ENCODE measurements at regions not wholly inside any gene's neighbourhood (a gene's known extent, or its start where the extent isn't known, plus 50 kb on each side); places are given as distances from the start of the nearest gene placed in this dataset.

DNA sequence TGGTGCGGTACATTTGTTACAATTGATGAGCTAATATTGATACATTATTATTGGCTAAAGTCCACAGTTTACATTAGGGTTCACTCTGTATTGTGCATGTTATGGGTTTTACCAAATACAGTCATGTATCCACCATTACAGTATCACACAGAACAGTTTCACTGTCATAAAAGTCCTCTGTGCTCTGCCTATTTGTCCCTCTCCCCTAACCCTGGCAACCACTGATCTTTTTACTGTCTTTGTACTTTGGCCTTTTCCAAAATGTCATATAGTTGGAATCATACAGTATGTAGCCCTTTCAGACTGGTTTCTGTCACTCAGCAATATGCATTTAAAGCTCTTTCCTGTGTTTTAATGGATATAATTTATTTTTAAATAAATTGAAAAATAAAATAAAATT, 83.1 kb upstream of the SLC4A7 start:
- BruUV-seq (replicated peaks) = no TSS peak

More for the DNA sequence above, 83.1 kb upstream of the SLC4A7 start:
- Histone ChIP-seq H3K27ac (ENCODE audit: extremely low read length, insufficient read depth, low read length) (no peak overlapping the region), H3K27me3 (ENCODE audit: control insufficient read depth in 1 of 2, insufficient read depth in 2 of 2, low read length in 2 of 2) (no peaks in the 10 kb centered on the region), H3K4me1 (ENCODE audit: insufficient read depth, low read length) (no peaks in the 10 kb centered on the region), H3K4me2 (ENCODE audit: low read depth, low read length) (no peak overlapping the region), H3K9me3 (ENCODE audit: low read length) (no peaks in the 10 kb centered on the region), H3K4me3 (replicated peaks in 1 of 3; ENCODE audit: insufficient read depth in 1 of 3, low read depth in 2 of 3, low read length in 3 of 3) (no peak overlapping the region), H2AFZ (ENCODE audit: low read length) (no peak overlapping the region), H3K36me3 (replicated peaks in 1 of 2; ENCODE audit: control insufficient read depth in 1 of 2, insufficient read depth in 2 of 2, low read length in 2 of 2) (no peaks in the 10 kb centered on the region), H4K20me1 (ENCODE audit: insufficient read depth, low read length) (no peaks in the 10 kb centered on the region), H3K79me2 (ENCODE audit: insufficient read depth, low read length) (no peaks in the 10 kb centered on the region), H3K9ac (ENCODE audit: insufficient read depth, low read depth, low read length) (no peak overlapping the region)
- WGBS (ENCODE audit: low lambda C conversion rate) = 93% methylated on average over 1 of the region's 1 CpG
- no peak for ATAC-seq
- no peak for FAIRE-seq
- in situ Hi-C loops (cut with HindIII; ENCODE audit: extremely low pct_ligation_motif_present, low pct_unique_long_range_greater_than_20kb) = no loop called here
- intact Hi-C loops (cut with micrococcal nuclease; ENCODE audit: unreplicated experiment) = no loop called here
- no peak for DNase-seq (ENCODE audit: low spot score)
- ChIA-PET CTCF (ENCODE audit: low intra/inter-chr PET ratio, low total read pairs) (no interaction called here), POLR2A (no interaction called here)
- no peak for TF ChIP-seq TBP (CRISPR knock-in tag; IDR thresholded peaks at IDR 0.05)
- TF ChIP-seq, protein P1, sequence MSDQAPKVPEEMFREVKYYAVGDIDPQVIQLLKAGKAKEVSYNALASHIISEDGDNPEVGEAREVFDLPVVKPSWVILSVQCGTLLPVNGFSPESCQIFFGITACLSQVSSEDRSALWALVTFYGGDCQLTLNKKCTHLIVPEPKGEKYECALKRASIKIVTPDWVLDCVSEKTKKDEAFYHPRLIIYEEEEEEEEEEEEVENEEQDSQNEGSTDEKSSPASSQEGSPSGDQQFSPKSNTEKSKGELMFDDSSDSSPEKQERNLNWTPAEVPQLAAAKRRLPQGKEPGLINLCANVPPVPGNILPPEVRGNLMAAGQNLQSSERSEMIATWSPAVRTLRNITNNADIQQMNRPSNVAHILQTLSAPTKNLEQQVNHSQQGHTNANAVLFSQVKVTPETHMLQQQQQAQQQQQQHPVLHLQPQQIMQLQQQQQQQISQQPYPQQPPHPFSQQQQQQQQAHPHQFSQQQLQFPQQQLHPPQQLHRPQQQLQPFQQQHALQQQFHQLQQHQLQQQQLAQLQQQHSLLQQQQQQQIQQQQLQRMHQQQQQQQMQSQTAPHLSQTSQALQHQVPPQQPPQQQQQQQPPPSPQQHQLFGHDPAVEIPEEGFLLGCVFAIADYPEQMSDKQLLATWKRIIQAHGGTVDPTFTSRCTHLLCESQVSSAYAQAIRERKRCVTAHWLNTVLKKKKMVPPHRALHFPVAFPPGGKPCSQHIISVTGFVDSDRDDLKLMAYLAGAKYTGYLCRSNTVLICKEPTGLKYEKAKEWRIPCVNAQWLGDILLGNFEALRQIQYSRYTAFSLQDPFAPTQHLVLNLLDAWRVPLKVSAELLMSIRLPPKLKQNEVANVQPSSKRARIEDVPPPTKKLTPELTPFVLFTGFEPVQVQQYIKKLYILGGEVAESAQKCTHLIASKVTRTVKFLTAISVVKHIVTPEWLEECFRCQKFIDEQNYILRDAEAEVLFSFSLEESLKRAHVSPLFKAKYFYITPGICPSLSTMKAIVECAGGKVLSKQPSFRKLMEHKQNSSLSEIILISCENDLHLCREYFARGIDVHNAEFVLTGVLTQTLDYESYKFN (CRISPR knock-in tag; conservative IDR thresholded peaks at IDR 0.05) = no peak
- no peak for TF ChIP-seq ZNF317 (CRISPR knock-in tag; IDR thresholded peaks at IDR 0.05)
- TF ChIP-seq, protein P2, sequence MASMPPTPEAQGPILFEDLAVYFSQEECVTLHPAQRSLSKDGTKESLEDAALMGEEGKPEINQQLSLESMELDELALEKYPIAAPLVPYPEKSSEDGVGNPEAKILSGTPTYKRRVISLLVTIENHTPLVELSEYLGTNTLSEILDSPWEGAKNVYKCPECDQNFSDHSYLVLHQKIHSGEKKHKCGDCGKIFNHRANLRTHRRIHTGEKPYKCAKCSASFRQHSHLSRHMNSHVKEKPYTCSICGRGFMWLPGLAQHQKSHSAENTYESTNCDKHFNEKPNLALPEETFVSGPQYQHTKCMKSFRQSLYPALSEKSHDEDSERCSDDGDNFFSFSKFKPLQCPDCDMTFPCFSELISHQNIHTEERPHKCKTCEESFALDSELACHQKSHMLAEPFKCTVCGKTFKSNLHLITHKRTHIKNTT (CRISPR knock-in tag; IDR thresholded peaks at IDR 0.05) = no peak
